Tibial nerve (tissue), 4 donors: ENCODE measurements at regions not wholly inside any gene's neighbourhood (a gene's known extent, or its start where the extent isn't known, plus 50 kb on each side); places are given as distances from the start of the nearest gene placed in this dataset.

Experiments
- DNase-seq, 2 donors: peaks; one replicate each; pipeline ENCODE4 v3.0.0-alpha.2; 2019; ENCODE audit warnings: low spot score in 2 of 2
- H3K27ac ChIP-seq, 4 donors: fragments of 200-600 bp; sonication (generic) in 3 of 4; one replicate each; pipeline ENCODE4 v1.5.1; 2017 to 2019; ENCODE audit warnings: mild to moderate bottlenecking in 1 of 4
- H3K27me3 ChIP-seq, 2 donors: fragments of 200-600 bp; sonication (generic) in 1 of 2; one replicate each; pipeline versions ENCODE4 v1.5.1 to v1.6.0; 2017 to 2019
- H3K36me3 ChIP-seq, 3 donors: fragments of 200-600 bp; sonication (generic); one replicate each; pipeline ENCODE4 v1.5.1; 2018 to 2019
- H3K4me1 ChIP-seq, 4 donors: fragments of 200-600 bp; sonication (generic) in 3 of 4; one replicate each; pipeline ENCODE4 v1.5.1; 2017 to 2019
- H3K4me3 ChIP-seq, 4 donors: fragments of 200-600 bp; sonication (generic) in 3 of 4; one replicate each; pipeline ENCODE4 v1.5.1; 2017 to 2019; ENCODE audit warnings: mild to moderate bottlenecking in 1 of 4, moderate library complexity in 1 of 4
- H3K9me3 ChIP-seq, 4 donors: fragments of 200-600 bp; sonication (generic) in 3 of 4; one replicate each; pipeline ENCODE4 v1.5.1; 2017 to 2019
- EP300 ChIP-seq, 2 donors: sonication (generic); formaldehyde crosslinking; IDR thresholded peaks; one replicate each; pipeline ENCODE4 v1.6.1; 2017; ENCODE audit warnings: antibody characterized with exemption in 2 of 2, mild to moderate bottlenecking in 1 of 2
- POLR2A ChIP-seq, 2 donors: fragments of 450-650 bp; IDR thresholded peaks; one replicate each; pipeline ENCODE4 v1.6.1; 2017; ENCODE audit warnings: antibody characterized with exemption in 2 of 2, mild to moderate bottlenecking in 2 of 2, moderate library complexity in 2 of 2
- WGBS, 2 donors: methylation state at CpG; one replicate each; pipeline ENCODE4 v1.1.5; 2018; 5-methylcytosine and 5-hydroxymethylcytosine counted together
- TF ChIP-seq, protein P1 (sequence below), 5 experiments: fragments of 200-600 bp in 3 of 5; fragments of 450-650 bp in 2 of 5; sonication (generic) in 3 of 5; IDR thresholded peaks; one replicate each; pipeline ENCODE4 v1.5.1; 2016 to 2019; ENCODE audit warnings: antibody characterized with exemption in 5 of 5, mild to moderate bottlenecking in 3 of 5, moderate library complexity in 2 of 5

DNA sequence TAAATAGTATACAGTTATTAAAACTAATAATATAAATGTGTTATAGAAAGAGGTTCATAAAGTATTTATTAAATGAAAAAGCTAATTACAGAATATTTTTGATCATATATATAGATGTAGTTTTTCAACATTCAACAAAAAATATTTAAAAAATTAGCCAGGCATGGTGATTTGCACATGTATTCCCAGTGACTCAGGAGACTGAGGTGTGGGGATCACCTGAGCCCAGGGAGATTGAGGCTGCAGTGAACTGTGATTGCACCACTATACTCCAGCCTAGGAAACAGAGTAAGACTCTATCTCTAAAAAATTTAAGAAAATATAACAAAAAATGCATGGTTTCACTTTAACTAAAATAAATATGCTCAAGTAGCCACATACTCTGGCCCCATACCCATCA, 118.0 kb upstream of the SEMA3C start:
- Histone ChIP-seq H3K27ac (no peak overlapping the region), H3K36me3 (no peaks in the 10 kb centered on the region), H3K4me3 (no peak overlapping the region), H3K4me1 (no peaks in the 10 kb centered on the region), H3K9me3 (no peaks in the 10 kb centered on the region), H3K27me3 (no peaks in the 10 kb centered on the region)
- TF ChIP-seq POLR2A (IDR thresholded peaks at IDR 0.05) (no peak), EP300 (IDR thresholded peaks at IDR 0.05) (no peak)
- TF ChIP-seq, protein P1, sequence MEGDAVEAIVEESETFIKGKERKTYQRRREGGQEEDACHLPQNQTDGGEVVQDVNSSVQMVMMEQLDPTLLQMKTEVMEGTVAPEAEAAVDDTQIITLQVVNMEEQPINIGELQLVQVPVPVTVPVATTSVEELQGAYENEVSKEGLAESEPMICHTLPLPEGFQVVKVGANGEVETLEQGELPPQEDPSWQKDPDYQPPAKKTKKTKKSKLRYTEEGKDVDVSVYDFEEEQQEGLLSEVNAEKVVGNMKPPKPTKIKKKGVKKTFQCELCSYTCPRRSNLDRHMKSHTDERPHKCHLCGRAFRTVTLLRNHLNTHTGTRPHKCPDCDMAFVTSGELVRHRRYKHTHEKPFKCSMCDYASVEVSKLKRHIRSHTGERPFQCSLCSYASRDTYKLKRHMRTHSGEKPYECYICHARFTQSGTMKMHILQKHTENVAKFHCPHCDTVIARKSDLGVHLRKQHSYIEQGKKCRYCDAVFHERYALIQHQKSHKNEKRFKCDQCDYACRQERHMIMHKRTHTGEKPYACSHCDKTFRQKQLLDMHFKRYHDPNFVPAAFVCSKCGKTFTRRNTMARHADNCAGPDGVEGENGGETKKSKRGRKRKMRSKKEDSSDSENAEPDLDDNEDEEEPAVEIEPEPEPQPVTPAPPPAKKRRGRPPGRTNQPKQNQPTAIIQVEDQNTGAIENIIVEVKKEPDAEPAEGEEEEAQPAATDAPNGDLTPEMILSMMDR (IDR thresholded peaks at IDR 0.05): no peak
- DNase-seq: no peak

DNA sequence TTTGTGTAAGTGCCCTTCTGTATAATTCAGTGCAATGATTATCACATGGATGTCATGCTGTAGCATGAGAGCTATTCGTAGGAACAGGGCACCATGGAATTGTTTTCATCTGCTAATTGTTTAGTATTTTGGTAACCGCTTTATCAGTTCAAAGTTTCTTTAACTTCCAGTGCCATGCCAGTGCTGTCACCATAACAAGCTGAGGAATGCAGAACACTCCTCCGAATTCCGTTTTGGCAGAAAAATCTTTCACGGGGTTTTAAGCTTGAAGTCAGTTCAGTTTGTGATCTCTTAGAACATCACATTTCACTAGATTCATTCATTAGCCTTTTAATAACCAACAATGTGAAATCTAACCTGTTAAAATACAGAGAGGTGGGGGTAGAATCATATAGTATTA, 117.2 kb upstream of the SEMA3C start:
- Histone ChIP-seq H3K36me3 (no peaks in the 10 kb centered on the region), H3K27ac (no peak overlapping the region), H3K4me3 (no peak overlapping the region), H3K4me1 (no peaks in the 10 kb centered on the region), H3K9me3 (no peaks in the 10 kb centered on the region), H3K27me3 (no peaks in the 10 kb centered on the region)
- DNase-seq: no peak
- TF ChIP-seq, protein P1 (IDR thresholded peaks at IDR 0.05): no peak
- TF ChIP-seq EP300 (IDR thresholded peaks at IDR 0.05): no peak
- no peak for TF ChIP-seq POLR2A (IDR thresholded peaks at IDR 0.05)
- 39 to 55% methylated on average over 5 of the region's 5 CpGs for WGBS, 2 donors

DNA sequence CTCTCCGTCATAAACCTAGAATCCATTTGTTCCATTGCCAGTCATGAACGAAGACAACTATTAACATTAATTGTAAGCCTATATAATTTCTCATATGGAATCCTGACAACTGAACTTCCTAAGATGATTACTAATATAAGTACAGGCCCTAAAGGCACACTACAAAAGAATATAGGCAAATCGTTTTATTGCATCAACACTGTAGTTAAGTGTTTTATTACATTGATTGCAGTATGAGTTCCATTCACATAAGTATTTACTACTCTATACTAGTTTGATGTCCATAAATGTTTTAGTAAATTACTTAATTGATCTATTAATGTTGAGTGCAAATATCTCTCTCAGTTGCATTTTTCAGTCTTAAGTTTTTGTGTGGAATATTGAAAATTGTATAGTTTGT, 113.1 kb upstream of the SEMA3C start:
- no peaks in the 10 kb centered on the region for H3K36me3 ChIP-seq
- TF ChIP-seq, protein P1 (IDR thresholded peaks at IDR 0.05): no peak
- TF ChIP-seq EP300 (IDR thresholded peaks at IDR 0.05) (no peak), POLR2A (IDR thresholded peaks at IDR 0.05) (no peak)
- WGBS, 2 donors: 87% methylated on average over 3 of the region's 3 CpGs
- H3K27me3 ChIP-seq: no peaks in the 10 kb centered on the region
- H3K4me1 ChIP-seq: no peaks in the 10 kb centered on the region
- no peak overlapping the region for H3K27ac ChIP-seq
- no peak for DNase-seq
- H3K4me3 ChIP-seq: no peak overlapping the region
- H3K9me3 ChIP-seq: no peaks in the 10 kb centered on the region

DNA sequence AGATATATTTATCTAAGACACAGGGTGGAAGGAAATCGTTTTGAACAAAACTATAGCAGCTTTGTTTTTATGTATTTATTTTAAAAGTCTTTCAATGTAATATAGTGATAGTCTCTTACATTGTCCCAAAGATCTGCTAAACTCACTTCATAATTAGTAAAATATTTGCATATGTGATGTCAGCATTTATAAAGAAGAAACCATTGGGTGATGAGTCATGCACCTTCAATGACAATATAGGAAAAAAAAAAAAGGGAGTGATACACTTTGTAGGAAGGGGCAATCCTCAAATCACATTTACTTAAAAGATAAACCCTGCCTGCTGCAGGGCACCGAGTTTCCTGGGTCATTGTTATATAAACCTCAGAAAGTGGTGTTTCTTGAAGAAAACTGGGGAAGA, 112.4 kb upstream of the SEMA3C start:
- Histone ChIP-seq H3K4me3 (no peak overlapping the region), H3K4me1 (no peaks in the 10 kb centered on the region), H3K27ac (no peak overlapping the region), H3K9me3 (no peaks in the 10 kb centered on the region), H3K36me3 (no peaks in the 10 kb centered on the region), H3K27me3 (no peaks in the 10 kb centered on the region)
- TF ChIP-seq, protein P1 (IDR thresholded peaks at IDR 0.05): no peak
- no peak for DNase-seq
- 57 to 58% methylated on average over 2 of the region's 2 CpGs for WGBS, 2 donors

DNA sequence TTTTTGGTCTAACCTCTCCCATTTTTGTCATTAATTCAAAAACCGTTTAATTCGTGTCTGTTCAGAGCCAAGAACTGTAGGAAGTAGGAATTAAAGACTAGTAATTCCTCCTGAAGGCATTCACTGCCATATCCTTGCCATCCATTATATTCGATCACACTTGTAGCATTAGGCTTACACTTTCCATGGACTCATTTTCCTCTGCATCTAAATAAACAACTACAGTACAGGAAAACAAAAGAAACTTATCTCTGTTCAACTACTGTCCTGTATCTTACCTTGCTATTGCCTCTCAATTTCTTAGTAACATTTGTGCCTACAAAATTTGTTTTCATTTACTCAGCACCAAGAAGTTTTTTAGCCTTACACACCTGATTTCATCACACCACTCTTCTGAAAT, 111.6 kb upstream of the SEMA3C start:
- no peaks in the 10 kb centered on the region for H3K27me3 ChIP-seq
- DNase-seq: no peak
- no peak overlapping the region for H3K4me3 ChIP-seq
- no peaks in the 10 kb centered on the region for H3K9me3 ChIP-seq
- no peaks in the 10 kb centered on the region for H3K4me1 ChIP-seq
- H3K27ac ChIP-seq: no peak overlapping the region
- H3K36me3 ChIP-seq: no peaks in the 10 kb centered on the region
- TF ChIP-seq POLR2A (IDR thresholded peaks at IDR 0.05) (no peak), EP300 (IDR thresholded peaks at IDR 0.05) (no peak)
- TF ChIP-seq, protein P1 (IDR thresholded peaks at IDR 0.05): no peak
- WGBS, 2 donors: 82 to 84% methylated on average over 3 of the region's 3 CpGs
